Sigmoid colon (tissue), 6 donors: ENCODE measurements at regions not wholly inside any gene's neighbourhood (a gene's known extent, or its start where the extent isn't known, plus 50 kb on each side); places are given as distances from the start of the nearest gene placed in this dataset.

Experiments
- DNase-seq: peaks from one replicate; pipeline ENCODE4 v3.0.0-alpha.2; 2019
- H3K27ac ChIP-seq, 4 donors: fragments of 200-600 bp; sonication (generic); one replicate each; pipeline ENCODE4 v1.5.1; 2016 to 2019; ENCODE audit warnings: mild to moderate bottlenecking in 1 of 4
- H3K27me3 ChIP-seq, 3 donors: fragments of 200-600 bp; sonication (generic); one replicate each; pipeline ENCODE4 v1.5.1; 2019; ENCODE audit warnings: mild to moderate bottlenecking in 1 of 3
- H3K36me3 ChIP-seq, 4 donors: fragments of 200-600 bp; sonication (generic); one replicate each; pipeline ENCODE4 v1.5.1; 2016 to 2019
- H3K4me1 ChIP-seq, 4 donors: fragments of 200-600 bp; sonication (generic); one replicate each; pipeline ENCODE4 v1.5.1; 2017 to 2019
- H3K4me3 ChIP-seq, 4 donors: fragments of 200-600 bp; sonication (generic); one replicate each; pipeline ENCODE4 v1.5.1; 2017 to 2019; ENCODE audit warnings: mild to moderate bottlenecking in 2 of 4, moderate library complexity in 1 of 4
- H3K9me3 ChIP-seq, 4 donors: fragments of 200-600 bp in 3 of 4; sonication (generic) in 3 of 4; one replicate each; pipeline versions ENCODE4 v1.5.1 to v1.6.1; 2013 to 2019
- EP300 ChIP-seq, 4 donors: sonication (generic); formaldehyde crosslinking; IDR thresholded peaks; one replicate each; pipeline ENCODE4 v1.6.1; 2017; ENCODE audit warnings: antibody characterized with exemption in 4 of 4
- POLR2A ChIP-seq, 2 donors: fragments of 450-650 bp; IDR thresholded peaks; one replicate each; pipeline ENCODE4 v1.6.1; 2016; ENCODE audit warnings: antibody characterized with exemption in 2 of 2, mild to moderate bottlenecking in 2 of 2, moderate library complexity in 2 of 2
- POLR2AphosphoS5 ChIP-seq, 4 donors: sonication (generic); formaldehyde crosslinking; IDR thresholded peaks; one replicate each; pipeline ENCODE4 v1.6.1; 2017; ENCODE audit warnings: antibody characterized with exemption in 4 of 4
- WGBS, 2 donors: extraction: QIAGEN DNeasy Blood & Tissue Kit; methylation state at CpG; one replicate each; pipeline ENCODE4 v1.1.7; 2013; 5-methylcytosine and 5-hydroxymethylcytosine counted together
- intact Hi-C: fragments of 100-400 bp; cut with DNase I; formaldehyde crosslinking; loops from one replicate; pipeline ENCODE4 v1.15.1; 2023
- TF ChIP-seq, protein P1 (sequence below), 4 experiments: fragments of 450-650 bp in 3 of 4; fragments of 200-600 bp in 1 of 4; IDR thresholded peaks; one replicate each; pipeline ENCODE4 v1.5.1; 2016 to 2019; ENCODE audit warnings: antibody characterized with exemption in 4 of 4, mild to moderate bottlenecking in 3 of 4, moderate library complexity in 2 of 4
- donor health status: healthy with polysubstance abuse.
- donor health status: healthy.

DNA sequence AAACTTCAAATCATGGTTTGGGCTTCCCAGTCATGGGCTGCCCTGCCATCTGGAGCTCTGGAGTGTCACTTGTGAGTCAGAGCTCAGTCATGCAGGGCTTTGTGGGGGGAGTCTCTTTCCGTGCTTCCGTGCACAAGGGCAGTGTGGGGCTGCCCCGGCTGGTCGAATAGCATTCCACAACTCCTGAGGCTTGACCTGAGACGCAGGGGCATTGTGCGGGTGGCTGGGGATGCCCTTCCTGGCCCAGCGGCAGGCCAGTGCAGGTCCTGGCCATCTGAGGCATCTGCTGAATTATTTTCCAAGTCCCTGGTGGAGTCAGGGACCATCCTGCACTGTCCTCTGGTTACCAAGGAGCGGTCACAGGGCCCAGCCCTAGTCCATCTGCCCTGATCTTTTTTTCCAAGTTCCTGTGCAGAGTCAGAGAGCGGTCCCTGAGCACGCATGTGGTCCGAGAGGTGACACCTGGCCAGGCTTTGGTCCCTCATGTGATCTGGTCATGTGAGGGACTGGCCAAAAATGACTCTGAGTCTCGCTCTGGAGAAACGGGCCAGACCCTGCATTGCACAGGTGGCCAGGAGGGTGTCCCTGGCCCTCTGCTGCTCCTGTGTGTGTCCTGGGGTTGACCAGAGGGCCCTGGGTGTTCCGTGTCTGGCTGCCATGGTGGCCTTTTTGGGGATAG, 167.0 kb upstream of the ALG10B start:
- H3K9me3 ChIP-seq = peaks cover 0 to 3% (median 0%) of the 10 kb centered on the region in 4 donors
- no peak overlapping the region for H3K27ac ChIP-seq
- H3K4me1 ChIP-seq = no peaks in the 10 kb centered on the region
- no peaks in the 10 kb centered on the region for H3K36me3 ChIP-seq
- no peak for DNase-seq
- WGBS, 2 donors = 93 to 94% methylated on average over 14 of the region's 14 CpGs
- intact Hi-C loops = no loop called here
- H3K27me3 ChIP-seq = no peaks in the 10 kb centered on the region
- no peak for TF ChIP-seq POLR2A (IDR thresholded peaks at IDR 0.05)
- no peak overlapping the region for H3K4me3 ChIP-seq

DNA sequence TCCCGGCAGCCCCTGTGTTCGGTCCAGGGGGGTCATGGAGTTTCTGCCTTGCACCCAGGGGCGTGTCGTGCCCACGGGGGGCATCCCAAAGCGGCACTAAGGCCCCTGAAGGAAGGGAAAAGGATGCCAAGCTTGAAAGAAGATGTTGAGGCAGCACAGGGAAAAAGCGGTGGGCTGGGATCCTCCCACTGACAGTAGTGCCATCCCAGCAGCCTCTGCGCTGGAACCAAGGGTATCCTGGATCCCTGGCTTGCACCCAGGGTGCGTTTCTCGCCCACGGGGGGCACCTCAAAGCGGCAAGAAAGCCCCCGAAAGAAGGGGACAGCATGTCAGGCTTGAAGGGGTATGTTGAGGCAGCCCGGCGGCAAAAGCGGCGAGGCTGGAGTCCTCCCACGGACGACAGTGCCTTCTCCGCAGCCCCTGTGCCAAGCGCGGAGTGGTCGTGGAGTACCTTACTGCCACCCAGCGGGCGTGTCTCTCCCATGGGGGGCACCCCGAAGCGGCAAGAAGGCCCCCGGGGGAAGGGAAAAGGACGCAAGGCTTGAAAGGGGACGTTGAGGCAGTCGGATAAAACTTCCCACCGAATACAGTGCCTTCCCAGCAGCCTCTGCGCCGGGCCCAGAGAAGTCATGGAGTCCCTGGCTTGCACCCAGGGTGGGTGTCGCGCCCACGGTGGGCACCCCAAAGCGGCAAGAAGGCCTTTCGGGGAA, 164.4 kb upstream of the ALG10B start:
- H3K27ac ChIP-seq = no peak overlapping the region
- no peaks in the 10 kb centered on the region for H3K36me3 ChIP-seq
- peaks cover 0 to 3% (median 0%) of the 10 kb centered on the region in 4 donors for H3K9me3 ChIP-seq
- no peaks in the 10 kb centered on the region for H3K27me3 ChIP-seq
- intact Hi-C loops = no loop called here
- DNase-seq = no peak
- 82 to 87% methylated on average over 39 of the region's 39 CpGs for WGBS, 2 donors
- TF ChIP-seq EP300 (IDR thresholded peaks at IDR 0.05) = no peak
- TF ChIP-seq POLR2AphosphoS5 (IDR thresholded peaks at IDR 0.05) = no peak
- no peak for TF ChIP-seq POLR2A (IDR thresholded peaks at IDR 0.05)
- TF ChIP-seq, protein P1, sequence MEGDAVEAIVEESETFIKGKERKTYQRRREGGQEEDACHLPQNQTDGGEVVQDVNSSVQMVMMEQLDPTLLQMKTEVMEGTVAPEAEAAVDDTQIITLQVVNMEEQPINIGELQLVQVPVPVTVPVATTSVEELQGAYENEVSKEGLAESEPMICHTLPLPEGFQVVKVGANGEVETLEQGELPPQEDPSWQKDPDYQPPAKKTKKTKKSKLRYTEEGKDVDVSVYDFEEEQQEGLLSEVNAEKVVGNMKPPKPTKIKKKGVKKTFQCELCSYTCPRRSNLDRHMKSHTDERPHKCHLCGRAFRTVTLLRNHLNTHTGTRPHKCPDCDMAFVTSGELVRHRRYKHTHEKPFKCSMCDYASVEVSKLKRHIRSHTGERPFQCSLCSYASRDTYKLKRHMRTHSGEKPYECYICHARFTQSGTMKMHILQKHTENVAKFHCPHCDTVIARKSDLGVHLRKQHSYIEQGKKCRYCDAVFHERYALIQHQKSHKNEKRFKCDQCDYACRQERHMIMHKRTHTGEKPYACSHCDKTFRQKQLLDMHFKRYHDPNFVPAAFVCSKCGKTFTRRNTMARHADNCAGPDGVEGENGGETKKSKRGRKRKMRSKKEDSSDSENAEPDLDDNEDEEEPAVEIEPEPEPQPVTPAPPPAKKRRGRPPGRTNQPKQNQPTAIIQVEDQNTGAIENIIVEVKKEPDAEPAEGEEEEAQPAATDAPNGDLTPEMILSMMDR (IDR thresholded peaks at IDR 0.05) = no peak
- no peaks in the 10 kb centered on the region for H3K4me1 ChIP-seq
- no peak overlapping the region for H3K4me3 ChIP-seq

DNA sequence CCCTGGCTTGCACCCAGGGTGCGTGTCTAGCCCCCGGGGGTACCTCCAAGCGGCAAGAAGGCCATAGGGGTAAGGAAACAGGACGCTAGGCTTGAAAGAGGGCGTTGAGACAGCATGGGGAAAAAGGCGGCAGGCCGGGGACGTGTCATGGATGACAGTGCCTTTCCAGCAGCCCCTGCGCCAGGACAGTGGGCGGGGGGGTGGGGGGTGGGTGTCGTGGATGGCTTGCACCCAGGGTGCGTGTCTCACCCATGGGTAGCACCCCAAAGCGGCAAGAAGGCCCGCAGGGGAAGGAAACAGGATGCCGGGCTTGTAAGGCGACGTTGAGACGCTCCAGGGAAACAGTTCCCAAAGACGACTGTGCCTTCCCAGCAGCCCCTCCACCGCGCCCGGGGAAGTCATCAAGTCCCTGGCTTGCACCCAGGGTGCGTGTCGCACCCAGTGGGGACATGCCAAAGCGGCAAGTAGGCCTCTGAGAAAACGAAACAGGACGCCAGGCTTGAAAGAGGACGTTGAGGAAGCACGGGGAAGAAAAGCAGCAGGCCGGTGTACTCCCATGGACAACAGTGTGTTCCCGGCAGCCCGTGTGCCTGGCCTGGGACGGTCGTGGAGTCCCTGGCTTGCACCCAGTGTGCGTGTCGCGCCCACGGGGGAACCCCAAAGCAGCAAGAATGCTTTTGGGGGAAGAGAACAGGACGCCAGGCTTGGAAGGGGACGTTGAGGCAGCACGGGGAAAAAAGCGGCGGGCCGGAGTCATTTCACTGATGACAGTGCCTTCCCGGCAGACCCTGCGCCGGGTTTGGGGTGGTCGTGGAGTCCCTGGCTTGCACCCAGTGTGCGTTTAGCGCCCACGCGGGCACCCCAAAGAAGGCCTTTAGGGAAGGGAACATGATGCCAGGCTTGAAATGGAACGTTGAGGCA, 163.5 kb upstream of the ALG10B start:
- no peak overlapping the region for H3K4me3 ChIP-seq
- H3K27ac ChIP-seq = no peak overlapping the region
- H3K4me1 ChIP-seq = no peaks in the 10 kb centered on the region
- no peaks in the 10 kb centered on the region for H3K36me3 ChIP-seq
- no peak for DNase-seq
- TF ChIP-seq, protein P1 (IDR thresholded peaks at IDR 0.05) = no peak
- TF ChIP-seq EP300 (IDR thresholded peaks at IDR 0.05) = no peak
- TF ChIP-seq POLR2AphosphoS5 (IDR thresholded peaks at IDR 0.05) = no peak
- TF ChIP-seq POLR2A (IDR thresholded peaks at IDR 0.05) = no peak
- intact Hi-C loops = no loop called here
- H3K27me3 ChIP-seq = no peaks in the 10 kb centered on the region
- peaks cover 0 to 3% (median 0%) of the 10 kb centered on the region in 4 donors for H3K9me3 ChIP-seq
- 88 to 89% methylated on average over 53 of the region's 53 CpGs for WGBS, 2 donors

DNA sequence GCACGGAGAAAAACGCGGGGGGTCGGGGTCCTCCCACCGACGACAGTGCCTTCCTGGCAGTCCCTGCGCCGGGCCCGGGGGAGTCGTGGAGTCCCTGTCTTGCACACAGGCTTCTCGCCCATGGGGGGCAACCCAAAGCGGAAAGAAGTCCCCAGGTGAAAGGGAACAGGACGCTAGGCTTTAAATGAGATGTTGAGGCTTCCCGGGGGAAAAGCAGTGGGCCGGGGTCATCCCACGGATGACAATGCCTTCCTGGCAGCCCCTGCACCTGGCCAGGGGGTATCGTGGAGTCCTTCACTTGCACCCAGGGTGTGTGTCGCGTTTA, 162.9 kb upstream of the ALG10B start:
- H3K9me3 ChIP-seq = peaks cover 0 to 3% (median 0%) of the 10 kb centered on the region in 4 donors
- no peak overlapping the region for H3K27ac ChIP-seq
- no peaks in the 10 kb centered on the region for H3K36me3 ChIP-seq
- TF ChIP-seq, protein P1 (IDR thresholded peaks at IDR 0.05) = no peak
- TF ChIP-seq POLR2A (IDR thresholded peaks at IDR 0.05) (no peak), EP300 (IDR thresholded peaks at IDR 0.05) (no peak), POLR2AphosphoS5 (IDR thresholded peaks at IDR 0.05) (no peak)
- no peaks in the 10 kb centered on the region for H3K27me3 ChIP-seq
- intact Hi-C loops = no loop called here
- no peak for DNase-seq
- no peaks in the 10 kb centered on the region for H3K4me1 ChIP-seq
- H3K4me3 ChIP-seq = no peak overlapping the region
- WGBS, 2 donors = 89 to 90% methylated on average over 19 of the region's 19 CpGs
